ENCODE measurements at regions not wholly inside any gene's neighbourhood (a gene's known extent, or its start where the extent isn't known, plus 50 kb on each side); places are given as distances from the start of the nearest gene placed in this dataset.

DNA sequence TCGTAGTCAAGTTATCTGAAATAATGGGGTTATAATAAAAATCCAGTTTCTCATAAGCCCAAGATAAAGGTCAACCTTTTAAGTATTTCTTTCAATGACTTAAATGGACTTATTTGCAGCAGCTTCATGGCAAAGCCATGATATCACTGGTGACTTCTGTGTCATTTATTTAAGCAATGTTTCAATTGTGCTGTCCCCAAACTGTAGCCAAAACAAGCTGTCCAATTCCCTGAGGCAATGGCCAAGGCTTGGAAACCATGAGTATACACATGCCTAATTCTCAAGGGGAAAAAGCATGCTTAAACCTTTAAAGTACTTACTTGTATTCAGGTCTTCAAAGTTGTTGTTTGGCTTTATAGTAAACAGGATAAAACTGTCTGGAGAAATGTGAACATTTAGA is 376.4 kb upstream of the TNC start:
- no peak overlapping the region for H2BK120ac ChIP-seq (ENCODE audit: low read depth, low read length, poor library complexity, severe bottlenecking)
- no peak overlapping the region for H3K27ac Mint-ChIP-seq

More for the DNA sequence above, 376.4 kb upstream of the TNC start:
- Mint-ChIP-seq H3K4me3 (no peak overlapping the region), H3K27me3 (ENCODE audit: low read depth) (no peaks in the 10 kb centered on the region), H3K9me3 (no peaks in the 10 kb centered on the region), H3K36me3 (ENCODE audit: insufficient read depth in 1 of 3, low read depth in 3 of 3) (peaks cover 0 to 7% (median 0%) of the 10 kb centered on the region in 3 experiments; a peak in 3 of 7 replicates), H3K4me1 (peaks cover 6 to 34% of the 10 kb centered on the region in 2 experiments)
- Histone ChIP-seq H4K8ac (replicated peaks; ENCODE audit: insufficient read length, low read depth, low read length) (no peak overlapping the region), H2BK15ac (ENCODE audit: low read depth, low read length) (no peak overlapping the region), H4K91ac (ENCODE audit: insufficient read length, low read depth, low read length) (no peak overlapping the region), H4K20me1 (ENCODE audit: control insufficient read depth, insufficient read depth, insufficient read length) (no peaks in the 10 kb centered on the region), H3K27me3 (ENCODE audit: insufficient read depth, low read length) (no peaks in the 10 kb centered on the region), H3K4ac (ENCODE audit: low read depth, low read length) (no peak overlapping the region), H3K79me2 (ENCODE audit: insufficient read depth, low read length) (no peaks in the 10 kb centered on the region), H3K4me2 (ENCODE audit: insufficient read depth, insufficient read length, low read length) (no peak overlapping the region), H3K23me2 (ENCODE audit: insufficient read length, low read depth, low read length, poor library complexity, severe bottlenecking) (no peaks in the 10 kb centered on the region), H3K4me1 (ENCODE audit: insufficient read depth, low read length) (no peaks in the 10 kb centered on the region; the same call in 1 of the 2 replicates), H3K14ac (ENCODE audit: insufficient read depth, low read length) (no peak overlapping the region), H3K9ac (ENCODE audit: extremely low read depth, insufficient read length, low read length) (no peak overlapping the region), H2BK5ac (ENCODE audit: insufficient read length, low read length) (no peak overlapping the region), H2AFZ (ENCODE audit: low read length) (no peak overlapping the region), H2BK20ac (ENCODE audit: low read depth, low read length, poor library complexity, severe bottlenecking) (no peak overlapping the region), H3K18ac (ENCODE audit: insufficient read length, low read depth, low read length) (no peak overlapping the region), H2BK12ac (ENCODE audit: insufficient read length, low read depth, low read length) (no peak overlapping the region), H3K23ac (ENCODE audit: insufficient read length, low read depth, low read length) (no peak overlapping the region), H2AK5ac (ENCODE audit: insufficient read length, low read length) (no peak overlapping the region), H3K27ac (ENCODE audit: insufficient read length, low read depth, low read length) (no peak overlapping the region), H3K9me3 (ENCODE audit: control insufficient read depth, low read depth, low read length) (no peaks in the 10 kb centered on the region), H3K56ac (ENCODE audit: insufficient read length, low read depth, low read length) (no peak overlapping the region), H4K5ac (ENCODE audit: insufficient read length, low read depth, low read length) (no peak overlapping the region), H3T11ph (ENCODE audit: low read length) (no peak overlapping the region), H3K79me1 (ENCODE audit: insufficient read depth, low read depth, low read length, poor library complexity, severe bottlenecking) (no peaks in the 10 kb centered on the region)
- WGBS (ENCODE audit: extremely low coverage, insufficient read length, low lambda C conversion rate), result no CpG with 5 or more reads among the region's 1 CpG
- TF ChIP-seq, protein P1, sequence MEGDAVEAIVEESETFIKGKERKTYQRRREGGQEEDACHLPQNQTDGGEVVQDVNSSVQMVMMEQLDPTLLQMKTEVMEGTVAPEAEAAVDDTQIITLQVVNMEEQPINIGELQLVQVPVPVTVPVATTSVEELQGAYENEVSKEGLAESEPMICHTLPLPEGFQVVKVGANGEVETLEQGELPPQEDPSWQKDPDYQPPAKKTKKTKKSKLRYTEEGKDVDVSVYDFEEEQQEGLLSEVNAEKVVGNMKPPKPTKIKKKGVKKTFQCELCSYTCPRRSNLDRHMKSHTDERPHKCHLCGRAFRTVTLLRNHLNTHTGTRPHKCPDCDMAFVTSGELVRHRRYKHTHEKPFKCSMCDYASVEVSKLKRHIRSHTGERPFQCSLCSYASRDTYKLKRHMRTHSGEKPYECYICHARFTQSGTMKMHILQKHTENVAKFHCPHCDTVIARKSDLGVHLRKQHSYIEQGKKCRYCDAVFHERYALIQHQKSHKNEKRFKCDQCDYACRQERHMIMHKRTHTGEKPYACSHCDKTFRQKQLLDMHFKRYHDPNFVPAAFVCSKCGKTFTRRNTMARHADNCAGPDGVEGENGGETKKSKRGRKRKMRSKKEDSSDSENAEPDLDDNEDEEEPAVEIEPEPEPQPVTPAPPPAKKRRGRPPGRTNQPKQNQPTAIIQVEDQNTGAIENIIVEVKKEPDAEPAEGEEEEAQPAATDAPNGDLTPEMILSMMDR (conservative IDR thresholded peaks at IDR 0.05), result no peak
- no peak for DNase-seq
